Superior temporal gyrus (tissue), 1 donor: ENCODE measurements at regions not wholly inside any gene's neighbourhood (a gene's known extent, or its start where the extent isn't known, plus 50 kb on each side); places are given as distances from the start of the nearest gene placed in this dataset.

Experiments used
- DNase-seq: peaks from one replicate; pipeline ENCODE4 v3.0.0-alpha.2; 2016; ENCODE audit errors: extremely low spot score

DNA sequence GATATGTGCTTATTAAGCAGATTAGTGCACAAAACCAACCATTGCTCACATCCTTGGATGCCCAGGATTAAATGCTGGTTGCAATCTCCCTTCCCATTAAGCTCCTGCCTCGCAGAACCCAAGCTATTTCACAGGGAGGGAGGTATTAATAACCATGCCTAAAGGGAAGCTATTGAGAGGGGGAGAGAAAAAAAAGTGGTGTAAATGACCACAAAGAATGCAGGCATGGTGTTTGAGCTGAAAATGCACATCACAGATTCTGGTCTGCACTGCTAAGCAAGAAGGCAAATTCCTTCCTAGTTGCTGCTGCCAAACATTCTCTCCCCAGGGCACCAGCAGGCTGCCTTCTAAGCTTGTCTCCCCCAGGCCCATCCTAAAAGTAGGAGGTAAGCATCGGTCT is 92.0 kb upstream of the ISX start:
- DNase-seq: no peak

GRCh38 chr22:34975721-34976120 is 90.2 kb upstream of the ISX start:
- DNase-seq: no peak

DNA sequence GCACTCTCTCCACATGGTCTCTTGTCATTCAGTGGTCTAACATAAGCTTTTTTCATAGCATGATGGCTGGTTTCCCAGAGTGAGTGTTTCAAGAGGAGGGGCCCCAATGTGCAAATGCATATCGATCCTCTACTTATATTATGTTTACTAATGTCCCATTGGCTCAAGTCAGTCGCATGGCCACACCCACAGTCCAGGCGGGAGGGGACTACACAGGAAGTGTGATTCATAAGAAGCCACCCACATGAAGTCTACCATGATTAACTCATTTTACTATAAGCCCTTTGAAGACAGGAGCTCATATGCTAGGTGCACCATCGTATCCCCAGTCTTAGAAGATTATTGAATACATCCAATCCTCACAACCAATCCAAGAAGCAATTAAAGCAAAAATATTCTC is 89.5 kb upstream of the ISX start:
- no peak for DNase-seq

GRCh38 chr22:34976886-34977285 is 89.1 kb upstream of the ISX start:
- DNase-seq: no peak

DNA sequence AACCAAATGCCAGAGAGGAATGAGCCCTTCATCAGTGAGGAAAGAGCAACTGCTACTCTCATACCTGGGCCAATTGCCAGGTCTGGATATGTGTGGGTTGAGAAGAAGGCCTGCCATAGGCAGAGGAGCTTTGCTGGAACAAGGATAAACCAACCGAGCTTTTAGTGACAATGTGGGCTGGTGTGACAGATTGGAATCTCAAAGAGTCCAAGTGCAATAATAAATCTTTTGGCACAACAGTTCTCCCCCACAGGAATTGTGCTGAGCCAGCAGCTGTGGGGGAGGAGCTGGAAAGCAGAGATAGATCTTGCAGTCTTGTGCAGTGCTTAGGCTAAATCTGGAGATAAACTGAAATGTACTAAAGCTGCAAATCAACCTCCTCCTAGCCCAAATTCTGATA is 79.4 kb upstream of the ISX start:
- DNase-seq: no peak

DNA sequence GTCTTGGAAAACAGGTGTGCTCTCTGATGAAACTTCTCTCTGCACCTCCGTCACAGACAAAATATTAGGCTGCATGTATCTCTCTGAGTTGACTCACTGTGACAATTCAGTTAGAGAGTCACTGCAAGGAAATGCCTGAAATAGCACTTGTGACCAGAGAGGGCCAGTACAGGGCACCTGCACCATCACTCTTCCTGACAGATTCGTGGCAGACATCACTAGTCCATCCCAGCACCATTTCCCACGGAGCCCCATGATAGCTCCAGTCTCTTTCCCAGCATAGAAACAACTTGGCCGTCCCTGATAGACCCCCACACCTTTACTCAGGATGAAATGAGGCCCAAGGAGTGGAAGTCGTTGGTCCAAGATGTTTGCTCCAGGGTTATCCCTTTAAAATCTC is 73.3 kb upstream of the ISX start:
- no peak for DNase-seq

DNA sequence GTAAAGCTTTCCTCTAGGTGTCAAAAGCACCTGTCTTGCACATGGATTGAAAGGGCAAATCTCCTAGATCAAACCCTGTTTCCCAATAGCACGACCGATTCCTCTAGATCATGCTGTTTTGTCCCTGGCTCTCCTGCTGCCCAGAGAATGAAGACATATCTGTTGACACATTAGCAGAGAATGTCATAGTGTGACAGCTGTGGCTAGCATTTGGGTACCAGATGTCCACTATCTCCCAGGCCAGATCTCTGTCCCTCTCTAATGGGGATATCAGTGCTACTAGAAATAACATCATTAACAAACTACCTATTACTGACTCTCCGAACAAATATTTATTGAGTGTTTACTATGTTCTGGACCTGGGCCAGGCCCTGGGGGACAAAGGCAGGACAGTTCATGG is 72.4 kb upstream of the ISX start:
- DNase-seq: no peak

GRCh38 chr22:34997633-34998299 is 68.2 kb upstream of the ISX start:
- DNase-seq: peak; percentile 37

GRCh38 chr22:34998921-34999320 is 67.0 kb upstream of the ISX start:
- DNase-seq: no peak

- DNase-seq: no peak
These were observed 57.7 kb upstream of the ISX start for GRCh38 chr22:35008213-35008612.

- no peak for DNase-seq
These were observed 55.4 kb upstream of the ISX start for GRCh38 chr22:35010543-35010942.

GRCh38 chr22:35014812-35015211 is 51.1 kb upstream of the ISX start:
- DNase-seq: no peak
